A673 (cell line): ENCODE measurements at regions not wholly inside any gene's neighbourhood (a gene's known extent, or its start where the extent isn't known, plus 50 kb on each side); places are given as distances from the start of the nearest gene placed in this dataset.

Experiments
- BruUV-seq: library from RNA; stranded (reverse); fragments of 400-500 nt; replicated peaks from 2 replicates; lab custom pipeline; 2021; lab: Mats Ljungman, UMichigan
- CTCF ChIA-PET: fragments of 300-600 bp; sonication (Branson Sonifier 250); formaldehyde crosslinking; loops from one replicate; lab custom pipeline; 2022; ENCODE audit warnings: antibody characterized with exemption; lab: Charles Lee
- POLR2A ChIA-PET: fragments of 300-600 bp; sonication (Branson Sonifier 250); formaldehyde crosslinking; loops from one replicate; lab custom pipeline; 2022; ENCODE audit warnings: antibody characterized with exemption; ENCODE audit not compliant: low non-redundant PET; lab: Charles Lee
- DNase-seq: peaks from one replicate; pipeline ENCODE4 v3.0.0-alpha.2; 2015; ENCODE audit warnings: low spot score
- H3K27ac ChIP-seq: fragments of 200-600 bp; sonication (generic); 2 replicates; pipeline ENCODE4 v1.5.1; 2016; ENCODE audit warnings: mixed run types, low read depth, mild to moderate bottlenecking, mixed read lengths, antibody characterized with exemption, low read length; ENCODE audit not compliant: poor library complexity, severe bottlenecking
- H3K27me3 ChIP-seq: fragments of 200-600 bp; sonication (generic); replicated peaks from 2 replicates; pipeline ENCODE4 v1.6.1; 2017; ENCODE audit warnings: mixed run types, low read depth, mild to moderate bottlenecking, mixed read lengths, antibody characterized with exemption, low read length; ENCODE audit not compliant: insufficient read depth, poor library complexity
- H3K36me3 ChIP-seq: fragments of 200-600 bp; sonication (generic); 2 replicates; pipeline ENCODE4 v1.6.1; 2016; ENCODE audit warnings: mixed run types, mild to moderate bottlenecking, mixed read lengths, antibody characterized with exemption, low read length; ENCODE audit not compliant: insufficient read depth, poor library complexity, severe bottlenecking
- H3K4me1 ChIP-seq: fragments of 200-600 bp; sonication (generic); 2 replicates; pipeline ENCODE4 v1.6.1; 2017; ENCODE audit warnings: mixed run types, mild to moderate bottlenecking, mixed read lengths, antibody characterized with exemption, low read length; ENCODE audit not compliant: insufficient read depth, poor library complexity, severe bottlenecking
- H3K4me3 ChIP-seq: fragments of 200-600 bp; sonication (generic); 2 replicates; pipeline ENCODE4 v1.5.1; 2016; ENCODE audit warnings: low read depth, mixed run types, mild to moderate bottlenecking, mixed read lengths, low read length; ENCODE audit not compliant: poor library complexity, severe bottlenecking
- H3K9me3 ChIP-seq: fragments of 200-600 bp; sonication (generic); 2 replicates; pipeline ENCODE4 v1.6.1; 2016; ENCODE audit warnings: mixed run types, low read depth, mild to moderate bottlenecking, mixed read lengths, antibody characterized with exemption, low read length; ENCODE audit not compliant: poor library complexity, severe bottlenecking
- EZH2 ChIP-seq: fragments of 200-600 bp; sonication (generic); IDR thresholded peaks from 2 replicates; pipeline ENCODE4 v1.6.1; 2017; ENCODE audit warnings: borderline replicate concordance, low read depth, mild to moderate bottlenecking, mixed read lengths, antibody characterized with exemption, low read length; ENCODE audit not compliant: poor library complexity, severe bottlenecking
- intact Hi-C: fragments of 100-400 bp; cut with micrococcal nuclease; formaldehyde crosslinking; loops from one replicate; pipeline ENCODE4 v1.10.0; 2022; ENCODE audit not compliant: unreplicated experiment
- TF ChIP-seq, protein P1 (sequence below): fragments of 300-800, 200-600 bp; sonication (generic); conservative IDR thresholded peaks from 2 replicates; pipeline ENCODE4 v1.5.1; 2017; ENCODE audit warnings: low read depth, mild to moderate bottlenecking, antibody characterized with exemption, low read length, moderate library complexity, mixed read lengths

DNA sequence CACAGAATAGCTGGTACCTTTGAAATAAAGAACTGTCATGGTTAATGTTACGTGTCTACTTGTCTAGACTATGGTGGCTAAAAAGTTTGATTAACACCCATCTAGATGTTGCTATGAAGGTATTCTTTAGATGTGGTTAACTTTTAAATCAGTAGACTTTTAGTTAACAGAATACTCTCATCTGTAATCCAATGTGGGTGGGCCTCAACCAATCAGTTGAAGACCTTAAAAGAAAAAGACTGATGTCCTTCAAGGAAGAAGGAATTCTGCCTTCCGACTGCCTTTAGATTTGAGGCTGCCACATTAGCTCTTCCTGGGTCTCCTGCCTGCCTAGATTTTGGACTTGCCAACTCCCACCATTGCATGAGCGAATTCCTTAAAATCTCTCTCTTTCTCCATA, 113.0 kb upstream of the CACUL1 start:
- intact Hi-C loops = no loop called here
- Histone ChIP-seq H3K4me3 (no peak overlapping the region), H3K4me1 (no peaks in the 10 kb centered on the region), H3K27me3 (no peaks in the 10 kb centered on the region), H3K36me3 (no peaks in the 10 kb centered on the region), H3K27ac (no peak overlapping the region), H3K9me3 (no peaks in the 10 kb centered on the region)
- no TSS peak for BruUV-seq
- no peak for TF ChIP-seq EZH2
- TF ChIP-seq, protein P1, sequence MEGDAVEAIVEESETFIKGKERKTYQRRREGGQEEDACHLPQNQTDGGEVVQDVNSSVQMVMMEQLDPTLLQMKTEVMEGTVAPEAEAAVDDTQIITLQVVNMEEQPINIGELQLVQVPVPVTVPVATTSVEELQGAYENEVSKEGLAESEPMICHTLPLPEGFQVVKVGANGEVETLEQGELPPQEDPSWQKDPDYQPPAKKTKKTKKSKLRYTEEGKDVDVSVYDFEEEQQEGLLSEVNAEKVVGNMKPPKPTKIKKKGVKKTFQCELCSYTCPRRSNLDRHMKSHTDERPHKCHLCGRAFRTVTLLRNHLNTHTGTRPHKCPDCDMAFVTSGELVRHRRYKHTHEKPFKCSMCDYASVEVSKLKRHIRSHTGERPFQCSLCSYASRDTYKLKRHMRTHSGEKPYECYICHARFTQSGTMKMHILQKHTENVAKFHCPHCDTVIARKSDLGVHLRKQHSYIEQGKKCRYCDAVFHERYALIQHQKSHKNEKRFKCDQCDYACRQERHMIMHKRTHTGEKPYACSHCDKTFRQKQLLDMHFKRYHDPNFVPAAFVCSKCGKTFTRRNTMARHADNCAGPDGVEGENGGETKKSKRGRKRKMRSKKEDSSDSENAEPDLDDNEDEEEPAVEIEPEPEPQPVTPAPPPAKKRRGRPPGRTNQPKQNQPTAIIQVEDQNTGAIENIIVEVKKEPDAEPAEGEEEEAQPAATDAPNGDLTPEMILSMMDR = no peak
- POLR2A ChIA-PET = no interaction called here
- CTCF ChIA-PET = no interaction called here
- DNase-seq = no peak

DNA sequence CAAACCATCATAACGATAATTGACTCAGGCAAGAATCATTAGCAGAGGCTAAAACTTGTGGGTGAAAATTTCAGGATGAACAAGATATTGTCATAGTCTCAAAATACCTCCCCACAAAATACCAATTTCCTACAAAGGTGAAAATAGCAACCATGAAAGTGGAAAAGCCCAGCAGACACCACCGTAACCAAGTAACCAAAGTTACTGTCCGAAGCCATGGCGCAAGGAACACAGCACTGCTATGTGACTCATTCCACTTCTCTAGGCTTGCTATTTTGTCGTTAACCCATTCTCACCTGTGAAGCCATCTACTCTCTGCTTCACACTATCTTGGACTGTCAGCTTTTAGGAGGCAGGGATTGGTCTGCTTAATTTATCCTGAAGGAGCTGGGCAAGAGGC, 113.8 kb upstream of the CACUL1 start:
- CTCF ChIA-PET = no interaction called here
- no peak for DNase-seq
- H3K27me3 ChIP-seq = no peaks in the 10 kb centered on the region
- no peaks in the 10 kb centered on the region for H3K9me3 ChIP-seq
- POLR2A ChIA-PET = no interaction called here
- H3K4me3 ChIP-seq = no peak overlapping the region
- no peaks in the 10 kb centered on the region for H3K4me1 ChIP-seq
- intact Hi-C loops = no loop called here
- H3K36me3 ChIP-seq = no peaks in the 10 kb centered on the region
- TF ChIP-seq EZH2 = no peak
- TF ChIP-seq, protein P1 = no peak
- H3K27ac ChIP-seq = no peak overlapping the region
- BruUV-seq = no TSS peak

DNA sequence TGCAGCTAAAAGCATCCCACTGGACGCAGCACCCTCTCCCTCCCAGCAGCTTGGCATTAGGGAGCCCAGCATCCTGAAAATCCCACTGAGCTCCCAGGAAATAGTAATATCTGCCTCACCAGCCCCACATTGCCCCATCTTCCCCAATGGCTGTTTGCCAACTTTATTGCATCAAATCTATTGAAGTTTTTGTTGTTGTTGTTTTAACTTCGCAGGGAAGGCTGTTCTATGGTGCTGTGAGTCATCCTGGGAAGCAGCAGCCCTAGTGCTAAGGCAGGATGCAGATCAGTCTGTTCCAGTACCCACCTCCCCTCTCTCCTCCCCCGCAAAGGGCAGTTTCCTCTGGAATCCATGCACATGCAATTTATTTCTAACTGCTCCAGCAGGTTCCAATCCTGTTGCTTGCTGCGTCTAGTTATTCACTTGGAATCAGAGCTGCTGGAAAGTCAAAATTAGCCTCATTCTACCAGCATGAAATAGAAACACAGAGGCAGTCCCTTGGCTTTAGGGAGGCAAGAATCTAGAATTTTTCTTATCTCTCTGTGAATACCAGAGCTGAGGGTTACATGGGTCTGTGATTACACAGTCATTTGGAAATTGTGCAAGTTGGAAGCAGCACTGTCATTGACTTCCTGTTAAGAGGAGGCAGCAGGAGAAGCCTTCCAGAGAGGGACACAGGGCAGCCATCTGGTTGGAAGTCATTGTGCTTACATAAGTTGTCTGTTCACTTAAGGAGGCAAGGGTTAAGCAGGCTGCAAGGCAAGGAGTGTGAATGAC, 115.9 kb upstream of the CACUL1 start:
- Histone ChIP-seq H3K4me3 (no peak overlapping the region), H3K36me3 (no peaks in the 10 kb centered on the region), H3K9me3 (no peaks in the 10 kb centered on the region), H3K27ac (no peak overlapping the region), H3K4me1 (no peaks in the 10 kb centered on the region), H3K27me3 (no peaks in the 10 kb centered on the region)
- TF ChIP-seq, protein P1 = no peak
- TF ChIP-seq EZH2 = no peak
- ChIA-PET POLR2A (no interaction called here), CTCF (no interaction called here)
- peak; percentile 47 for DNase-seq
- intact Hi-C loops = no loop called here
- no TSS peak for BruUV-seq
